ENCODE measurements at regions not wholly inside any gene's neighbourhood (a gene's known extent, or its start where the extent isn't known, plus 50 kb on each side); places are given as distances from the start of the nearest gene placed in this dataset.
"Not testable (repeated sequence)": the region's sequence is repeated elsewhere in the genome, so short reads cannot be mapped to it uniquely, and the experiment has no call there.

DNA sequence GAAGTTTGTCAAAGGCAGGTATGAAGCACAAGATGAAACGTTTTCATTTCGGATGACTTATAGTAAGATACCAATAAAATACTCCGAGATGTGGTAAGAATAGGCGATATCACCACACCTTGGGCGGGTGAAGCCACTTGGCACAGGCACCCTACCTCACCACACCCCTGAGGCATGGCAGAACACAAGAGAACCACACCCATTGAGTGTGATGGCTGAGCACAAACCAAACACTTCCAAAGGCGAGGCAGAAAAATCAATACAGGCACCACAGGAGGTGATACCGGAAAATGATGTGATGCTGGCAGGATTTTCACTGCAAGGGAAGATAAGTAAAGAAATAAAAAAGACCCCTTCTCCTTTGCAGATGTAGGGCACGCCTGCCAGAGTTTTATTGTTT, 332.9 kb upstream of the PRDM1 start:
- peak; percentile 39 for DNase-seq

DNA sequence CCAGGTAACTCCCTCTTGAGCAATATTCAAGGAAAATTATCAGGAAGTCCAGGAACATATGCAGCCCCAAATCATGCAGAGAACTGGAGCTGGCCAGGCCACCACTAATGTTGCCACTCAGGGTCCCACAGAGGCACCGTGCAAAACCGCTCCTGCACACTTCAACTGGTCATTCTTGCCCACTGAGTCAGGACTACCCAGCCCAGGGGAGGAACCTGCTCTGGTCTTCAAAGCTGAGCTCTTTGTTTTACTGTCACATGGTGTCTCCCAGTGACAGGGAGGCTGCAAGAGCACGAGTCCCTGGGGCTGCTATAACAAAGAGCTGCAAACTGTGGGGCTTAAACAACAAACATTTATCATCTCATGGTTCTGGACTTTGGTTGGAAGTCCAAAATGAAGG, 336.0 kb upstream of the PRDM1 start:
- no peak for DNase-seq

DNA sequence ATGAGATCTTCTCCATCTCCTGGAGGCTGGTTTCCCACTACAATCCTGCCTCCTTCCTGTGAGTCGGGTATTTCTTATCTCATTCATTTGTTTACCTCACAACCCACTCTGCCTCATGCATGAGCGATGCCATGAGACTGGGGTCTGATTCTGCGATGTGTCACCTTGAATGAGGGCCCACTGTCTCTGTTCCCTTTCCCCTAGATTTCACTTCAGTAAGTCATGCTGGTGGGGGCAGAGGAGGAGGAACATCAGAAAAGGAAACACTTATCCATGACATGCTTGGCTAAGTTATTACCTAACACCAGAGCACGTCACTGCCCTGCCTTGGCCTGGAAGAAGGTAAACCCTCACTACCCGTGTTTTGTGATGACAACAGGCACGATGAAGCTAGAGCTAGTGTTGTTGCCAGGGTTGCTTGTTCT, 337.4 kb upstream of the PRDM1 start:
- DNase-seq, result peak; percentile 84

DNA sequence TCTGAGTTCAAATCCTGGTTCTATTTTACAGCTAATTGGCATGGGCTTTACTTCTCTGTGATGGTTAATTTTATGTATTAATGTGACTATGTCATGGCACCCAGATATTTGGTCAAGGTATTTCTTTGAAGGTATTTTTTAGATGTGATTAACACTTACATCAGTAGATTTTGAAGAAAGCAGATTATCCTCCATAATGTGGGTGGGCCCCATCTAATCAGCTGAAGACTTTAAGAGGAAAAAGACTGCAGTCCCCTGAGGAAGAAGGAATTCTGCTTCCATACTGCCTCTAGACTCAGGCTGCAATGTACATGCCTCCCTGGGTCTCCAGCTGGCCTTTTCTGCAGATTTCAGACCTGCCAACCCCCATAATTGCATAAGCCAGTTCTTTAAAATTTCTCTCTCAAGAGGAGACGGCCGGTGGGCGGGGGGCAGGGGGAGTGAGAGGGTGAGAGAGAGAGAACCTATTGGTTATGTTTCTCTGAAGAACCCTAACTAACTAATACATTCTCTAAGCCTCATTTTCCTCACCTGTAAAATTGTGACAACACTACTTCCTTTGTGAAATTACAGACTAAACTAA, 338.2 kb upstream of the PRDM1 start:
- no peak for DNase-seq

DNA sequence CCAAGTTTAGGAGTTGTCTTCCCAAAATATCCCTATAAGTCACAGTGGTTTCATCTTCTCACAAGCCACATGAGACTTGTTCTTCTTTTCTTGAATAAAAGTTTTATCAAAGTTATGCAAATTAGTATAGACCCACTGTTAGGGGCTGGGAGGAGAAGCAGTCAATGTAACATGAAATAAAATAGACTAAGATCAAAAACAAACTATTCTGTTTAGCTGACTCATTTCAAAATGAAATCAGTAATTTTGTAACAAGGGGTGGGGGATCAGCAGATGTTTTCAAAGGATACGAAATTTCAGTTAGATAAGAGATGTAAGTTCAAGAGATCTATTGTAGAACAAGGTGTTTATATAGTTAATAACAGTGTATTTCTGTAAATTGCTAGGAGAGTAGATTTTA, 339.6 kb upstream of the PRDM1 start:
- DNase-seq, result no peak

DNA sequence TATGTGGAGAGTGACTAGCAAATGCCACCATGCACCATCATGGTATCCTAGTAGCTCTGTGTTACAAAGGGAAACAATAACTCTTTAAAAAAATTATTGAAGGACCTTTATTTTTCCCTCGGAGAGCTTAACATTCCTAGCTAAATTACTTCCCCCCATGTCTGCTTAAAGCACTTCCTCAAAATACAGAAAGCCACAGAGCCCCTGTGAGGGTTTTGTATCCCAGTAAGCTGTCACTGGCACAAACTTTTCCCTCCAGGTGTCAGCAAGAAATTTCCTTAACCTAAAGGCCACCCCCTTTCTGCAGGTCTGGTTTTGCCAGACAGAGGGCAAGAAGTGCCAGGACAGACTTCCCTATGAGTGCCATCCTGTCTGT, 340.0 kb upstream of the PRDM1 start:
- DNase-seq, result no peak

DNA sequence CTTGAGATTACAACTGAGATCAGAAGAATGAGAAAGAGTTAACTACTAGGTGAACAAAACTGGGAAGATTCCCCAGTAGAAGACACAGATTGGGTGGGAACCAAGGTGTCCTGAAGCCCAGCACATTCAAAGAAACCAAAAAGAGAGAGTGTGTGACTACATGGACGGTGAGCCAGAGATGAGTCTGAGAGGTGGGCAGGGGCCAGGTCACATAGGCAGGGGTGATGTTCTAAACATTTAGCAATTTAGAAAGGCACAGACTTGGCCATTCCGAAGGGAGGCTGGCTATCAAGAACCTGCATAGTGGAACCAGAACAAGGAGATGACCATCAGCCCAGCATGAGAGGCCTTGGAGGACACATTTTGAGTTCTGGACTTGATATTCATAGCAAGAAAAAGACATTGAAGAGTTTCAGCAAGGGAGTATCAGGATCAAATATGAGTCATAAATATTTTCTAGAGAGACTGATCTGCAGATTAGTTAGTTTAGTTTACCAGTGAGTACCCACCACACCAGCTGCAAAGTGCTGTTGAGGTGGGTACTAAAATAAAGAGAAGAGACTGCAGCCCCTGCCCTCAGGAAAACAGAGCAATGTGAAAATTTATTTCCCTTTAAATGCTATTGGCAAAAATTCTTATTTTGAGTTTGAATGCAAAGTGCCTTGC, 340.5 kb upstream of the PRDM1 start:
- no peak for DNase-seq

DNA sequence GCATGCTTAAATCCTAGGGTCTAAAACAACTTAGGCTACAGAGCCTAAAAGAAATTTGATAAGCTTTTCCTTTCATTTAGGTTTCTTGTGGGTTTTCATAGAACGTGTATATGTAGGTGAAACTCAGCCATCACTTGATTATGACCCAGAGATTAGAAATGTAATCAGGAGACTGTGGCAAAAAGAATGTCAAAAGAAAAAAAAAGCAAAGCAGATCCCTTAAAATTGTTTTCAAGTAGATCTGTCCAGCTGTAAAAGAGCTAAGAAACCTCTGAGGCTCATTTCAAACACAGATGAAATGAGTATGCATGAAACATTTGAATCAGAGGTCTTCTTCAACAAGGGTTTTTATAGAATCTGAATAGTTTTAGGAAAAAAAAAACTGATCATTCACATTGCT, 341.3 kb upstream of the PRDM1 start:
- DNase-seq, result no peak

DNA sequence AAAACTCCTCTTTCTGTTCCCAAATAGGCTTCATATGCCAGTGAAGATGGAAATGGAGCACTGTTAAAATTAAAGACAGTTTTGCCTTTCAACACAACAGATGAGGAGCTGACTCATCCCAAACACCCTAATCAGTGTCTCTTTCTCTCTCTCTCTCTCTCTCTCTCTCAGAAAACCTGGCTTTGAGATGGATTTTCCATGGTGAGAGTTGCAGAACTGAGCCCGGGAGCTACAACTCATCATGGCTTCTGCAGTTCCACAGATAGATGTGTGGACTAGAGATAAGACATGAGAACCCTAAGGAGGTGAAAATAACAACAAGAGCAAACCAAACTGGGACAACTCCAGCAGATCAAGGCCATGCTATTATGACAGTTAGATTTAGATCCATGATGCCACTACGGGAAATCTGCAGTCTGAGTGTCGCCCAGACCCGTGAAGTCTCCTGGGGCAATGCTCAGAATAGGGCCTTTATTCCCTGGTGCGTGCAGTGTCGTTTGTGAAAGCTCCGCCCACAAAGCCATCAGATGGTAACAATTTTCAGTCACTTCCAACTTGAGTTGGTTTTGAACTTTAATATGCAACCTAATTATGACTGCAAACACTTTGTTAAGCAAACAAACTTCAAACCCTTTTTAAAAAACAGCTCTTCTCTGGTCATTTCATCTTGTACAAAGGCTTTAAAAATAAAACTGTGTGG, 338.2 kb upstream of the PREP start:
- DNase-seq, result no peak

DNA sequence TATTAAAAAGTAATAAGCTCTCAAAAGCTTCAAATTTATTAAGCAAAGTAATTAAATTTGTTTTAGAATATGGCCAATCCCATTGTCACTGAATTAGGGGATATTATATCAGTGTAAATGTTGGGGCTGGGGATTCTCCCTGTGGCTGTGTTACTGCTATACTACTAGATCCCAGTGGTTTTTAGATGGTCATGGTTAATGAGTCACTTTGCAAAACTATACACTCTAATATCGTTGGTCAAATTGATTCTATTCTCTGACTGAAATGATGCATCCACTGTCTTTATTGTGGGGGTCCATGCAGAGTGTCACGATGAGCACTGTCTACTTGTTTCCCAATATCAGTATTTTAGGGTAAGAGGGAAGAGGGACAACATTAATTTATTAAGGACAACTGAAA, 336.9 kb upstream of the PREP start:
- DNase-seq, result no peak

DNA sequence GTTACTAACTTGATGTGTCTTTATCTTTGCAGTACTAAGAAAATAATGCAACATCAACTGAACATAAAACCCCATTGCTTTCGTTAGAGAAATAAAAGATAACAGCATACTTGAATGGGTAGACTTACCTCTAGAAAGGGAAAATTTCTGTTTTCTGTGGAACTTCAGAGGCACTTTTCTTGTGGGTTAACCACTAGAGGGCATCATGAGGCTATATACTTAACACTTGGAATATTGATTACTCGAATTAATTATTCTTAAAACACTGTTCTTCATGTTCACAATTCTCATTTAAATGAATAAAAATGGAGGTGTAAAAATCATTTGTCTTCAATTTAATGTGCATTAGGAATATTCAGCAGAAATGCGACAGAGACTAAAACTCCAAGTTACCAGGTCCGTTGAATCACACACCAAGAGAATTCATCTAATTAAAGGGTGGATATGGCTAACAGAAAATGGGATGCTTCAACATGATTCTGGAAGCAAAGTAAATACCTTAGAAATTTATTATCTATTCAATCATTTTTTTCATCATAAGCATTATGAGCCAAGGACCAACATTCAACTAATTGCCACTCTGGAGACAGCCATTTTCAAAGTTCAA, 330.8 kb upstream of the PREP start:
- DNase-seq, result peak; percentile 4

DNA sequence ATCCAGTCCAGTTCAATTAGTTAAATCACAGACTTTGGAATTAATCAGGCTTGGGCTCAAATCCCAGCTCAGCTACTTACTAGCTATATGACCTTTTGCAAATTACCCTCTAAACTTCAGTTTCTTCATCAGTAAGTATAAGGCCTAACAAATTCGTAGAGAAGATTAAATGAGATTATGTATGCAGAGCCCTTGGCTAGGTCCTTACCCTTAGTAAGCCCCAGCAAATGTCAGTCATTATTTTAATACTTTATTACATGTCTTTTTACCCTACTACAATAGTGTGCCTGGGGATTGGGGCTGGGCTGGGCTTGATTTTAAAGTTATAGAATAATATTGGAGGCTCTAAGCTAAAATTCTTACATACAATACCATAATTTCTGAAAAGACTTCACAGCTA, 326.1 kb upstream of the PREP start:
- DNase-seq, result no peak

DNA sequence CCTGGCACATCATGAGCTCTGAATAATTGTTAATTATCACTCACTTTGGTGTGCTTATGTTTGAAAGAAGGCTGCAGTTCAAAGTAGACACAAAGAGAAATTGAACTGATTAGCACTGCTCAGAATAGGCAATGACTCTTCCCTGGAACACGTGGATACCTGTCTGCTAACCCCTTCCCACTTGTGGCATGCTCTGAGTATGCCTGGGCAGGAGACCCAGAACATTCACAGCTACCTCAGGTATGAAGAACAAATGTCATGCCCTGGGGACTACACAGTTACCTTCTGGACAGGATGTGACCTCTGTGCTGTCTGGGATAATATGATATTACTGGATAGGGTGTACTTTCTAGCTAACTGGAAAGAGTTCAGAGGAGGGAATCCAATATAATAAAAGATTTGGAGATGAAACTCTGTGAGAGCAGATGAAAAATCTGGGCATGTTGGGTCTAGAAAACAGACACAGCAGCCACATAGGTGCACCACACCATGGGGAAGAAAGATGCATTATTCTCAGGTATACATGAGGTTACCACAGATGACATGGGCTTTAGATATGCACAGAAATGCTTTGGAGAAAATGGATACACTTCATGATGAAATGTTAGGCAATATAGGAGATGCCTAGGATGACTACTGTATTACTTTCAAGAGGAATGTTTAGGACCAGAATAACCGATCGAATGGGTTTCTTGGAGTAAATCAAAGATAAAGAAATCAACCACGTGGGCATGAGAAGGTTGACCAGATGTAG, 324.2 kb upstream of the PREP start:
- no peak for DNase-seq

DNA sequence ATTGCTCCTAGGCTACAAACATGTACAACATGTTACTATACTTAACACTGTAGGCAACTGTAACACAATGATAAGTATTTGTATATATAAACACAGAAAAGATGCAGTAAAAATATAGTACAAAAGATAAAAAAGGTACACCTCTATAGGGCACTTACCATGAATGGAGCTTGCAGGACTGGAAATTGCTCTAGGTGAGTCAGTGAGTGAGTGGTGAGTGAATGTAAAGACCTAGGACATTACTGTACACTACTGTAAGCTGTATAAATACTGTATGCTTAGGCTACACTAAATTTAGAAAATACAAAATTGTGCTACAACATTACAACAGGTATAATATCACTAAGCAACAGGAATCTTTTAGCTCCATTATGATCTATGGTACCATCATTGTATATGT, 312.0 kb upstream of the PREP start:
- DNase-seq, result no peak

DNA sequence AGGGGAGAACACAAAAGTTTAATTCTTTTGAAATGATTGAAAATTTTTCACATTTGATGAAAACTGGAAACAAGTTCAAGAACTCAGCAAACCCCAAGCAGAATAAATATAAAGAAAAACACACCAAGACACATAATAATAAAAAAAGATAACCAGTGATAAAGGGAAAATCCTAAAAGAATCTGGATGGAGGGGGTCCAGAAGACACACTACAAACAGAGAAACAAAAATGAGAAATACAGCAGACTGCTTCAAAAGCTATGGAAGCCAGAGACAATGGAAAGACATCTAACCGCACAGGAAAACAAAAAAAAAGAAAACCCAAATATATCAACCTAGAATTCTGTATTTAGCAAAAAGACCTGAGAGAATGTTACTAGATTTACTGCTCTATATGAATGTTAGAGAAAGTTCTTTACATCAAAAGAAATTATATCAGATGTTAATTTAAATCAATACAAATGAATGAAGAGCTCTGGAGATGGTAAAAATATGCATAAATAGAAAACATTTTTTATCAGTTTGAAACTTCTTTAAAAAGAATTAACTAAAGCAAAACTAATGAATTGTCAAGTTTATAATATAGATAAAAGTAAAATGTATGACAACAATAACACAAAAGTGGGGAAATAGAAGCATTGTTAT, 310.7 kb upstream of the PREP start:
- no peak for DNase-seq

DNA sequence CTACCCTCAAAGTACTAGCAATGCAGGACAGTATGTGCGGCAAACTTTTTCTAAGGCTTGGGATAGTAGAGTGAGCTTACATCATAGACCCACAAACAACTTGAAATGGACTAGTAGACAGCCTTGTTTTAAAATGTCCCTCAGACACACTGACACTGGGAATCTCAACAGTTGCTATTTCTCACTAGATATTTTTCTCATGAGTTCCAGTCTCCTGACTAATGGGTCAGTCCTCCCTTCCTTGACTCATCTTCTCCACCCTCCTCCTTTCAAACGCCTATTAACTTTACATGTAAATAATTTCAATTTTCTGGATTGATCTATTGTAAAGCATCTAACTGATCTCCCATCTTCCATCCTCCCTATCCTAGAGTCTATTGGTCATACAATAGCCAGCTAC, 308.3 kb upstream of the PREP start:
- DNase-seq, result no peak

DNA sequence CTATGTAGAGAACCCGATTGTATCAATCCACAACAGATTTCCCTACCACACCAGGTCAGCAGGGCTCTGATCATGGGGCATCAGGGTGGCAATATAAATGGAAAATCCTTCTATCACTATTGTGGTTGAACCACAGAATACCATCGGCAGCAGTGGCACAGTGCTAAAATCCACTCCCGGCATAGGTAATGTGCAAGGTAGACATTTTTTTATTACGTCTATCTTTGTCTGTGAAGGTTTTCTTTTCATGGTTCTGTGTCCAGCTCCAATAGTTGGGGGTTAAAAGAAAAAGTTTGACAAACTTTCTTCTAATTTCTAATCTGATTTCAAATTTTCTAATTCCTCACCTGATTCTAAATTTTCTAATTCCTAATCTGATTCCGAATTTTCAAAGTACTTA, 302.7 kb upstream of the PREP start:
- no peak for DNase-seq

DNA sequence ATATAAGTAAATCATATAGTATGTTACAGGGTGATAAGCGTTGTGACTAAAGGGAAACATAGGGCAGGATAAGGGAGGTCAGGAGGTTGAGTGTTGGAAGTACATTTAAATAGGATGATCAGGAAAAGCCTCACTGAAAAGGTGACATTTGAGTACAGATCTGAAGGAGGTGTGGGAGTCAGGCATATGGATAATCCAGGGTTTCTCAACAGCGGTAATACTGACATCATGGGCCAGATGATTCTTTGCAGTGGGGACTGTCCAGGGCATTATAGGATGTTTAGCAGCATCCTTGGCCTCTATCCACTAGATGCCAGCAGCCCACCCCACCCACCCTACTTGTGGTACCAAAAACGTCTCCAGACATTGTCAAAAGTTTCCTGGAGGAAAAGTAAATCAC, 292.6 kb upstream of the PREP start:
- peak; percentile 65 for DNase-seq

DNA sequence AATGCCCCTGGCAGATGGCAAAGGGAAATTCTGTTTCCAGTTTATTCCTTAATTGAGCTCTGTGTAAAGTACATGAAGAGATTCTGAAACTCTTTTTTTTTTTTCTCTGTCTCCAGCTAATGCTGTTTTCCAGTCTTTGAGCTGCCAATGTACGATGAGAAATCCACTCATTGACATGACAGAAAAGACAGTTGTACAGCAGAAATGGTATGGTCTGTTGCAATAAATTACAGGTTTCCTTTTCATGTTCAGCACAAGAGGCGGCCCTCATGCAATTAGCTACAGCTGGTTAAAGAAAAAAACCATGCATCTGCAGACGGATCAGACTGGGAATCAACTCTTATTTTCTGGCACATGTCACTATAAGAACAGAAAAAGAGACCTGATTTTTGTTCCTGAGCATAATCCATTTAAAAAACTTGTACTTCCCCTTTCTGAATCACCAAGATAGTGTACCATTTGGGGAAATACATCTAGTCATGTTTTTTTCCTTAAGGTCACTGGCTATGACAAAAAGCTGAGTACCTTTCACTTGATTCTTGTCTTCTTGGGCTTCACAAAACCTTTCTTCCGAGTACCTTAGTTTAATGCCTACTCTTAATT, 289.8 kb upstream of the PREP start:
- DNase-seq, result no peak

DNA sequence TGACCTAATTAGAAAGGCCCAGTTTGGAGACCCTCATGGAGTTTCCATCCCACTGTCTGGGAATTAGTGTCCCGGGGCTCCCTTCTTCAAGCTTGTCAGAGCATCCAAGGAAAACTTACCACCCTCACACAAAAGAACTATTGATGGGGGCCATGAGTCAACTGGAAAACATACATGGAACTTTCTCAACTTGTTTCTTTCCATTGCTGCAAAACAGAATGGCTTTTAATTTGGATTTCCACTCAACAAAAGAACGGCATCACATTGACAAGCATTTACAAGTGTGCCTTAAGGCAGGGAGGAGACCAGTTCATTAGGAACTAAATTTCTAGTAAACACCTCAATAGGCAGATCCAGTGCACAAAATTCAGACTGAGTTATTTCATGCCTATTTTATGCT, 289.1 kb upstream of the PREP start:
- DNase-seq, result no peak

DNA sequence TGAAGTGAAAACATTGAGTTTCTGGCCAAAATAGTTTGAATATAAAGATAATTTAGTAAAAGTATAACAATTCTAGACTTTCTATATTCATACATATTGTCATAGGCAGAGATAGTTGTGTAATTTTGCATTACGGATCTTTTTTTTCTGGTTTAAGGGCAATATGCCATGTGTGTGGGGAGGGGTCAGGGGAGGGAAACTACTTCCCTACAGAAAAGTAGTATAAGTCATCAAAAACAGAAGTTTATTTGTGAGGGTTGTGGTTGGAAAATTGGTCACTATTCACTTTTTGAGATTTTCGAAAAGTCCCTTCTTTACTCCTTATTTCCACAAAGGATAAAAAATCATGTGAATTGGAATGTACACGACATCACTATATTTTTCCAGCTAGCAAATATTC, 288.2 kb upstream of the PREP start:
- no peak for DNase-seq

DNA sequence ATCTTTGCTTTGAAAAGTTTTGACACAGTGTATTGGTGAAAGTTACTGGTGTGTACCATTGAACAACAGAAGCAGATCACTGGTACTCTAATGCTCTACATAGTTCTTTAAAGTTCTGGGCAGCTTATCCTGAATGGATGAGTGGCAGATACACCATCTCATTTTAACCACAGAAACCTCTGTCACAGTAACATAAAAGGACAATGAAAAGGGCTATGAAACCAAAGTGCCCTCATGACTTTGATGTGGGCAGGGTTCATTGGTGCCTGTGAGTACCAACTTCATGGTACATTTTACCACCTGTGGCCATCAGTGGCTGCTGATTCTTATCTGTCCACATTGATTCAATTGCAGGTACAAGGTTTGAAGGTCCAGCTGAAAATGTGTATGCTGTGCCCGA, 285.7 kb upstream of the PREP start:
- DNase-seq, result no peak

DNA sequence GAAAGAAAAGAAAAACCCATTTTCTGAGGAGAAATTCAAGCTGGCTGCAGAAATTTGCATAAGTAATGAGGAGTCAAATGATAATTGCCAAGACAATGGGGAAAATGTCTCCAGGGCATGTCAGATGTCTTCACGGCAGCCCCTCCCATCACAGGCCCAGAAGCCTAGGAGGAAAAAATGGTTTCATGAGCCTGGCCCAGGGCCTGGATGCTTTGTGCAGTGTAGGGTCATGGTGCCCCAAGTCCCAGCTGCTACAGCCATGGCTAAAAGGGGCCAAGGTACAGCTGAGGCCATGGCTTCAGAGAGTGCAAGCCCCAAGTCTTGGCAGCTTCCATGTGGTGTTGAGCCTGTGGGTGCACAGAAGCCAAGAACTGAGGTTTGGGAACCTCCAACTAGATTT, 283.9 kb upstream of the PREP start:
- not testable (repeated sequence) for DNase-seq
